Aorta (tissue), 5 donors: ENCODE measurements at regions not wholly inside any gene's neighbourhood (a gene's known extent, or its start where the extent isn't known, plus 50 kb on each side); places are given as distances from the start of the nearest gene placed in this dataset.

Experiments
- ATAC-seq: fragments of 200-7000 bp; cut with Tn5 transposase; one replicate; pipeline ENCODE4 v1.9.1; 2022; ENCODE audit warnings: moderate library complexity; ENCODE audit not compliant: low FRiP score
- DNase-seq, 2 donors: peaks; one replicate each; pipeline ENCODE4 v3.0.0-alpha.2; 2020
- H3K27ac ChIP-seq, 2 donors: one replicate each; pipeline ENCODE4 v1.5.1; 2013; ENCODE audit warnings: low read length in 2 of 2, mild to moderate bottlenecking in 2 of 2, moderate library complexity in 2 of 2, control low read depth in 1 of 2, inconsistent platforms in 1 of 2, low read depth in 1 of 2
- H3K27me3 ChIP-seq, 2 donors: one replicate each; pipeline ENCODE4 v1.6.1; 2013; ENCODE audit warnings: control low read depth in 1 of 2, low read length in 1 of 2, mild to moderate bottlenecking in 1 of 2, moderate library complexity in 1 of 2; ENCODE audit not compliant: insufficient read depth in 2 of 2, control insufficient read depth in 1 of 2
- H3K36me3 ChIP-seq, 2 donors: one replicate each; pipeline ENCODE4 v1.6.1; 2013; ENCODE audit warnings: control low read depth in 1 of 2, low read length in 1 of 2, mild to moderate bottlenecking in 1 of 2; ENCODE audit not compliant: insufficient read depth in 2 of 2, control insufficient read depth in 1 of 2
- H3K4me1 ChIP-seq, 2 donors: one replicate each; pipeline ENCODE4 v1.6.1; 2013; ENCODE audit warnings: low read length in 2 of 2, control low read depth in 1 of 2, mild to moderate bottlenecking in 1 of 2, moderate library complexity in 1 of 2; ENCODE audit not compliant: insufficient read depth in 2 of 2, control insufficient read depth in 1 of 2
- H3K4me3 ChIP-seq, 2 donors: one replicate each; pipeline ENCODE4 v1.5.1; 2013; ENCODE audit warnings: low read length in 2 of 2, control low read depth in 1 of 2, mild to moderate bottlenecking in 1 of 2
- H3K9me3 ChIP-seq: one replicate; pipeline ENCODE4 v1.6.1; 2013; ENCODE audit warnings: mild to moderate bottlenecking, low read length; ENCODE audit not compliant: control insufficient read depth
- WGBS, 2 donors: extraction: QIAGEN DNeasy Blood & Tissue Kit; methylation state at CpG; one replicate each; pipeline ENCODE4 v1.1.7; 2013; 5-methylcytosine and 5-hydroxymethylcytosine counted together
- intact Hi-C, 2 donors: fragments of 100-400 bp; cut with DNase I; formaldehyde crosslinking; loops; one replicate each; pipeline versions ENCODE4 v1.14.2 to v1.15.0; 2022
- donor health status: healthy with polysubstance abuse.
- donor health status: Bipolar disorder and iron deficiency.
- donor health status: DM: no; HTN: no; CAD: no.
- donor health status: DM: no; HTN: no; CAD: no.
- donor health status: DM: yes; HTN: yes; CAD: no.

- DNase-seq (no peak), ATAC-seq (no peak)
- Histone ChIP-seq H3K9me3 (no peaks in the 10 kb centered on the region), H3K36me3 (no peaks in the 10 kb centered on the region), H3K27ac (no peak overlapping the region), H3K4me3 (no peak overlapping the region), H3K4me1 (no peaks in the 10 kb centered on the region), H3K27me3 (no peaks in the 10 kb centered on the region)
- intact Hi-C loops = no loop called here
- 56 to 65% methylated on average over 9 of the region's 9 CpGs for WGBS, 2 donors
Observed at GRCh38 chr7:106979551-106980357, 64.8 kb upstream of the PRKAR2B start.

GRCh38 chr7:106980358-106980685, 64.2 kb upstream of the PRKAR2B start:
- DNase-seq = no peak
- Histone ChIP-seq H3K27ac (no peak overlapping the region), H3K36me3 (no peaks in the 10 kb centered on the region), H3K9me3 (no peaks in the 10 kb centered on the region), H3K27me3 (no peaks in the 10 kb centered on the region), H3K4me3 (no peak overlapping the region), H3K4me1 (no peaks in the 10 kb centered on the region)
- 69 to 70% methylated on average over 3 of the region's 3 CpGs for WGBS, 2 donors
- intact Hi-C loops = no loop called here
- no peak for ATAC-seq

- no peaks in the 10 kb centered on the region for H3K36me3 ChIP-seq
- WGBS, 2 donors = 55 to 63% methylated on average over 7 of the region's 7 CpGs
- no peak overlapping the region for H3K27ac ChIP-seq
- DNase-seq (no peak), ATAC-seq (no peak)
- intact Hi-C loops = no loop called here
- H3K4me3 ChIP-seq = no peak overlapping the region
- peaks cover 1% of the 10 kb centered on the region for H3K9me3 ChIP-seq
- H3K4me1 ChIP-seq = no peaks in the 10 kb centered on the region
- no peaks in the 10 kb centered on the region for H3K27me3 ChIP-seq
Observed at GRCh38 chr7:106982415-106982814, 62.1 kb upstream of the PRKAR2B start.

- Histone ChIP-seq H3K9me3 (peaks cover 1% of the 10 kb centered on the region), H3K4me3 (no peak overlapping the region), H3K27ac (no peak overlapping the region), H3K4me1 (no peaks in the 10 kb centered on the region), H3K36me3 (no peaks in the 10 kb centered on the region), H3K27me3 (no peaks in the 10 kb centered on the region)
- ATAC-seq (no peak), DNase-seq (no peak)
- WGBS, 2 donors = 92 to 94% methylated on average over 5 of the region's 5 CpGs
- intact Hi-C loops = no loop called here
Observed at GRCh38 chr7:106984034-106984433, 60.5 kb upstream of the PRKAR2B start.

- DNase-seq (no peak), ATAC-seq (no peak)
- Histone ChIP-seq H3K27me3 (no peaks in the 10 kb centered on the region), H3K4me3 (no peak overlapping the region), H3K9me3 (peaks cover 1% of the 10 kb centered on the region), H3K4me1 (no peaks in the 10 kb centered on the region), H3K27ac (no peak overlapping the region), H3K36me3 (no peaks in the 10 kb centered on the region)
- intact Hi-C loops = no loop called here
Observed at GRCh38 chr7:106986450-106986977, 58.0 kb upstream of the PRKAR2B start.

GRCh38 chr7:106987777-106988176, 56.7 kb upstream of the PRKAR2B start:
- H3K4me3 ChIP-seq = no peak overlapping the region
- H3K36me3 ChIP-seq = no peaks in the 10 kb centered on the region
- ATAC-seq = no peak
- DNase-seq = no peak
- H3K27me3 ChIP-seq = no peaks in the 10 kb centered on the region
- no peaks in the 10 kb centered on the region for H3K4me1 ChIP-seq
- 66 to 72% methylated on average over 3 of the region's 3 CpGs for WGBS, 2 donors
- H3K9me3 ChIP-seq = peaks cover 1% of the 10 kb centered on the region
- intact Hi-C loops = no loop called here
- H3K27ac ChIP-seq = no peak overlapping the region

GRCh38 chr7:106992511-106992910, 52.0 kb upstream of the PRKAR2B start:
- no peaks in the 10 kb centered on the region for H3K4me1 ChIP-seq
- 44 to 51% methylated on average over 3 of the region's 3 CpGs for WGBS, 2 donors
- DNase-seq = no peak

More at GRCh38 chr7:106992511-106992910, 52.0 kb upstream of the PRKAR2B start:
- H3K4me3 ChIP-seq = no peak overlapping the region
- H3K27ac ChIP-seq = no peak overlapping the region
- no peaks in the 10 kb centered on the region for H3K9me3 ChIP-seq
- no peak for ATAC-seq
- intact Hi-C loops = no loop called here
- no peaks in the 10 kb centered on the region for H3K27me3 ChIP-seq
- no peaks in the 10 kb centered on the region for H3K36me3 ChIP-seq
